HFF-Myc (cell line): ENCODE measurements at regions not wholly inside any gene's neighbourhood (a gene's known extent, or its start where the extent isn't known, plus 50 kb on each side); places are given as distances from the start of the nearest gene placed in this dataset.

ENCODE experiments used
- DNase-seq: peaks from one replicate; pipeline ENCODE4 v3.0.0-alpha.2; 2011; ENCODE audit warnings: low read depth; ENCODE audit errors: extremely low read depth
- H3K4me3 ChIP-seq: replicated peaks from 2 replicates; pipeline ENCODE4 v1.5.1; 2011; ENCODE audit warnings: low read depth, mild to moderate bottlenecking, control low read depth, low read length
- CTCF ChIP-seq: IDR thresholded peaks from 2 replicates; pipeline ENCODE4 v1.5.1; 2012; ENCODE audit warnings: mild to moderate bottlenecking, low read depth, low read length, control low read depth; ENCODE audit errors: missing control alignments

GRCh38 chr6:44645276-44645675 lies 257.8 kb downstream of the CDC5L start:
- DNase-seq = no peak
- H3K4me3 ChIP-seq = no peak overlapping the region
- TF ChIP-seq CTCF = no peak

- no peak for TF ChIP-seq CTCF
- no peak for DNase-seq
- no peak overlapping the region for H3K4me3 ChIP-seq
Observed at GRCh38 chr6:44646355-44646754, 258.8 kb downstream of the CDC5L start.

GRCh38 chr6:44649365-44650025 lies 262.0 kb downstream of the CDC5L start:
- H3K4me3 ChIP-seq = no peak overlapping the region
- TF ChIP-seq CTCF = no peak
- DNase-seq = no peak

- DNase-seq = no peak
- H3K4me3 ChIP-seq = no peak overlapping the region
- no peak for TF ChIP-seq CTCF
Observed at GRCh38 chr6:44650495-44650894, 263.0 kb downstream of the CDC5L start.

GRCh38 chr6:44650947-44651346 lies 263.4 kb downstream of the CDC5L start:
- no peak for DNase-seq
- H3K4me3 ChIP-seq = no peak overlapping the region
- TF ChIP-seq CTCF = no peak

GRCh38 chr6:44651604-44652003 lies 264.1 kb downstream of the CDC5L start:
- no peak for DNase-seq
- no peak overlapping the region for H3K4me3 ChIP-seq
- TF ChIP-seq CTCF = no peak

- no peak for DNase-seq
- TF ChIP-seq CTCF = no peak
- no peak overlapping the region for H3K4me3 ChIP-seq
Observed at GRCh38 chr6:44652547-44652946, 265.0 kb downstream of the CDC5L start.
